Ishikawa (cell line): ENCODE measurements at regions not wholly inside any gene's neighbourhood (a gene's known extent, or its start where the extent isn't known, plus 50 kb on each side); places are given as distances from the start of the nearest gene placed in this dataset.
A peak's percentile ranks its signal among the peaks of the same experiment; 100 is the strongest.

Source experiments
- CEBPB ChIP-seq: IDR thresholded peaks from 2 replicates; pipeline ENCODE4 v1.6.1; 2012
- CREB1 ChIP-seq: IDR thresholded peaks from 2 replicates; pipeline ENCODE4 v1.6.1; 2012; ENCODE audit warnings: low read depth
- EGR1 ChIP-seq: IDR thresholded peaks from 2 replicates; pipeline ENCODE4 v1.6.1; 2012
- EP300 ChIP-seq: IDR thresholded peaks from 2 replicates; pipeline ENCODE4 v1.6.1; 2012; ENCODE audit warnings: borderline replicate concordance
- FOXM1 ChIP-seq: IDR thresholded peaks from 2 replicates; pipeline ENCODE4 v1.6.1; 2012; ENCODE audit warnings: low read depth, borderline replicate concordance
- MAX ChIP-seq: IDR thresholded peaks from 2 replicates; pipeline ENCODE4 v1.6.1; 2012
- NFIC ChIP-seq: IDR thresholded peaks from 2 replicates; pipeline ENCODE4 v1.6.1; 2012
- RAD21 ChIP-seq: IDR thresholded peaks from 2 replicates; pipeline ENCODE4 v1.6.1; 2012; ENCODE audit warnings: low read depth
- REST ChIP-seq: IDR thresholded peaks from 2 replicates; pipeline ENCODE4 v1.6.1; 2012; ENCODE audit warnings: low read depth, mild to moderate bottlenecking
- TAF1 ChIP-seq: IDR thresholded peaks from 2 replicates; pipeline ENCODE4 v1.6.1; 2012; ENCODE audit warnings: low read depth, mild to moderate bottlenecking
- TCF12 ChIP-seq: IDR thresholded peaks from 2 replicates; pipeline ENCODE4 v1.6.1; 2012; ENCODE audit warnings: low read depth
- TEAD4 ChIP-seq: IDR thresholded peaks from 2 replicates; pipeline ENCODE4 v1.6.1; 2012
- USF1 ChIP-seq: IDR thresholded peaks from 2 replicates; pipeline ENCODE4 v1.6.1; 2012
- YY1 ChIP-seq: IDR thresholded peaks from 2 replicates; pipeline ENCODE4 v1.6.1; 2012; ENCODE audit warnings: low read depth
- ZBTB7A ChIP-seq: IDR thresholded peaks from 2 replicates; pipeline ENCODE4 v1.6.1; 2012; ENCODE audit warnings: low read depth

- no peak for TF ChIP-seq ZBTB7A
- no peak for TF ChIP-seq CEBPB
- TF ChIP-seq TAF1 = no peak
- TF ChIP-seq FOXM1 = no peak
- no peak for TF ChIP-seq TEAD4
- TF ChIP-seq CREB1 = no peak
- TF ChIP-seq MAX = no peak
- no peak for TF ChIP-seq EGR1
- TF ChIP-seq REST = no peak
- no peak for TF ChIP-seq USF1
- no peak for TF ChIP-seq RAD21
- TF ChIP-seq TCF12 = no peak
- no peak for TF ChIP-seq EP300
- TF ChIP-seq NFIC = no peak
- TF ChIP-seq YY1 = no peak
These were observed 106.9 kb downstream of the C9orf50 start for GRCh38 chr9:129513856-129514496.

- TF ChIP-seq NFIC = no peak
- TF ChIP-seq USF1 = peak; percentile 45; the same call in 1 of the 2 replicates
These were observed 107.6 kb downstream of the C9orf50 start for GRCh38 chr9:129513282-129513681.

- TF ChIP-seq ZBTB7A (no peak), REST (no peak), RAD21 (no peak)
These were observed 109.5 kb downstream of the C9orf50 start for GRCh38 chr9:129511285-129511900.

GRCh38 chr9:129509533-129509928 is 111.4 kb downstream of the C9orf50 start:
- TF ChIP-seq FOXM1 (no peak), TEAD4 (no peak), TAF1 (no peak), CEBPB (no peak), YY1 (no peak), MAX (no peak), RAD21 (no peak), EP300 (no peak), USF1 (no peak), EGR1 (no peak), CREB1 (no peak), NFIC (no peak), ZBTB7A (no peak), REST (no peak), TCF12 (no peak)
